ENCODE measurements at regions not wholly inside any gene's neighbourhood (a gene's known extent, or its start where the extent isn't known, plus 50 kb on each side); places are given as distances from the start of the nearest gene placed in this dataset.

DNA sequence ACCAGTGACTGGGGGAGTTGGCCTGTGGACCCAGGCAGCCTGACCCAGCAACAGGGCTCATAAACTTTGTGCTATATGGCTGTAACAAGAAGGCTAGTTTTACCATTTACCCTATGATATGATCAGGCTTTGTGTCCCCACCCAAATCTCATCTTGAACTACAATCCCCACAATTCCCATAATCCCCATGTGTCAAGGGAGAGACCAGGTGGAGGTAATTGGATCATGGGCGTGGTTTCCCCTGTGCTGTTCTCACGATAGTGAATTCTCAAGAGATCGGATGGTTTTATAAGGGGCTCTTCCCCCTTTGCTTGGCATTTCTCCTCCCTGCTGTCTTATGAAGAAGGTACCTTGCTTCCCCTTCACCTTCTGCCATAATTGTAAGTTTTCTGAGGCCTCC lies 111.2 kb upstream of the NLRP1 start:
- WGBS, 2 donors: 49 to 53% methylated on average over 3 of the region's 3 CpGs
- no peak overlapping the region for H3K4me3 ChIP-seq (ENCODE audit: low read depth, poor library complexity, severe bottlenecking)
- DNase-seq (ENCODE audit: low spot score in 2 of 2): no peak
- intact Hi-C loops (cut with DNase I; ENCODE audit: low total_unique reads): no loop called here
- TF ChIP-seq CTCF (IDR thresholded peaks at IDR 0.05) (no peak), POLR2A (IDR thresholded peaks at IDR 0.05) (no peak)

GRCh38 chr17:5698959-5699358 lies 114.7 kb upstream of the NLRP1 start:
- intact Hi-C loops (cut with DNase I; ENCODE audit: low total_unique reads): no loop called here
- TF ChIP-seq POLR2A (IDR thresholded peaks at IDR 0.05) (no peak), CTCF (IDR thresholded peaks at IDR 0.05) (no peak)
- H3K4me3 ChIP-seq (ENCODE audit: low read depth, poor library complexity, severe bottlenecking): no peak overlapping the region
- DNase-seq (ENCODE audit: low spot score in 2 of 2): no peak

- intact Hi-C loops (cut with DNase I; ENCODE audit: low total_unique reads): loop anchor here (10.0 kb wide), 1 partner anchor 115 kb away; the partner anchor contains the start of gene NLRP1
Observed at GRCh38 chr17:5699814-5700213, 115.5 kb upstream of the NLRP1 start.

DNA sequence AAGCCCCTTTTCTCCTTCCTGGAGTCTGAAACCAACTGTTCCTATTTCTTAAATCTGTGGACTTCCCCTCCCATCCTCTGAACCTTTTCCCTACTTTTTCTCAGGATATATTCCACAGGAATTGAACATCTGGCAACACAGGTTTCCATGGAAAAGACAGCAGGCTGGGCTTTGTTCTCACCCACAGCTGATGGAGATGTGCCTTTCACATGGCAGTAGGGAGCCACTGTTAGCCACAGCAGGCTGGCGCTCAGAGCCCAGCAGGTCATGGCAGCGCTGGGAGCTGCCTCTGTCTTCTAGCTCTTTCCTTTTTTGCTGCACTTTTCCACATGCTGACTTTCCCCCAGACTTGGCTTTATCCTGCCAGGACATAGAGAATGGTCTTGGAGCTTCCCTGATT lies 116.4 kb upstream of the NLRP1 start:
- WGBS, 2 donors: 36 to 49% methylated on average over 2 of the region's 2 CpGs
- no peak overlapping the region for H3K4me3 ChIP-seq (ENCODE audit: low read depth, poor library complexity, severe bottlenecking)
- intact Hi-C loops (cut with DNase I; ENCODE audit: low total_unique reads): loop anchor here (10.0 kb wide), 1 partner anchor 116 kb away; the partner anchor contains the start of gene NLRP1
- DNase-seq (ENCODE audit: low spot score in 2 of 2): no peak
- no peak for TF ChIP-seq POLR2A (IDR thresholded peaks at IDR 0.05)
- no peak for TF ChIP-seq CTCF (IDR thresholded peaks at IDR 0.05)

More at GRCh38 chr17:5699814-5700213, 115.5 kb upstream of the NLRP1 start:
- H3K4me3 ChIP-seq (ENCODE audit: low read depth, poor library complexity, severe bottlenecking): no peak overlapping the region
- whole genome bisulfite sequencing, 2 donors: 26 to 38% methylated on average over 7 of the region's 7 CpGs
- no peak for DNase-seq (ENCODE audit: low spot score in 2 of 2)
- TF ChIP-seq CTCF (IDR thresholded peaks at IDR 0.05): no peak
- no peak for TF ChIP-seq POLR2A (IDR thresholded peaks at IDR 0.05)

DNA sequence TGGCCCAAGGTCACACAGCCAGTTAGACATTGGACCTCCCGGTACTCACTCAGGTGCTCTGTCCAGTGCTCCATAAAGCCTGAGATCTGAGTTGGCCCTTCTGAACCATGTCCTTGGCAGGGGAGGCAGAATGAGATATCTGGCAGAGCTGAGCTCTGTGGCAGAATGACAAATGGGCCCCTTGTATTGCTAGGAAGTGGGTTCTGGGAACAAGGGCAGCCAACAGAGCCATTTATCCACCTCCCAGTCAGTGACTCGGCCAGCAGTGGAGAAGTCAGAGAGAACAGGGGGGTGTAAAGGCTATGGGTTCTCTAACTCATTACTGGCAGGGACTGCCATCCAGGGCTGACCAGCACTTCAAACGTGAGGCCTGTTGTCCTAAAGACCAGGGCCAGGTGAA lies 117.1 kb upstream of the NLRP1 start:
- no peak for TF ChIP-seq CTCF (IDR thresholded peaks at IDR 0.05)
- TF ChIP-seq POLR2A (IDR thresholded peaks at IDR 0.05): no peak
- peak in 1 of 2 donors; percentile 48 for DNase-seq (ENCODE audit: low spot score in 2 of 2)
- WGBS, 2 donors: 56 to 61% methylated on average over 3 of the region's 3 CpGs
- H3K4me3 ChIP-seq (ENCODE audit: low read depth, poor library complexity, severe bottlenecking): no peak overlapping the region
- intact Hi-C loops (cut with DNase I; ENCODE audit: low total_unique reads): loop anchor here (10.0 kb wide), 1 partner anchor 117 kb away; the partner anchor contains the start of gene NLRP1

DNA sequence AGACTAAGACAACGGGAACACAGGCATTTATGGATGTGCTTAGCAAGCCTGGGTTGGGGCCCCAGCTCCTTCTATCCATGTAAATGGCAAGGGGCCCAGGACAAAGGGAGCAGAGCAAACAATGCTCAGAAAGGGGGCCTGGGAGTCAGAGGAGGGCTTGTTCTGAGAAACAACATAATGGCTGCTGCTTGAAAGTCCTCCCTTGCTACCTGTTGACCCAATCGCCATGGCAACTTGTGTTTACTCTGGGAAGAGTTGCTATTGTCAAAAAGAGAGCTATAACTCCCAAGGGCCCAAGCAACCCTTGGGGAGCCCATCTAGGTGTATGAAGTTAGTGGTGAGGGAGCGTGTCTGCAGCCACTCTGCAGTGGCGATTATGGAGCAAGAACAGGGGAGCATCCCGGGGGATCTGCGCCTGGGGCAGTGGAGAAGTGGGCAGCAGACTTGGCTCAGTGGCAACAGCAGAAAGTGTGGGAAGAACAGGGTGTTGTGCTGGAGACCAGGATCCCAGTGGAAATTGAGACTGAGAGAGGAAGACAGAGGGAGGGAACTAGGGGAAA lies 118.7 kb upstream of the NLRP1 start:
- 81 to 86% methylated on average over 6 of the region's 6 CpGs for WGBS, 2 donors
- DNase-seq (ENCODE audit: low spot score in 2 of 2): peak in 1 of 2 donors; percentile 36
- TF ChIP-seq POLR2A (IDR thresholded peaks at IDR 0.05): no peak
- TF ChIP-seq CTCF (IDR thresholded peaks at IDR 0.05): no peak
- intact Hi-C loops (cut with DNase I; ENCODE audit: low total_unique reads): loop anchor here (10.0 kb wide), 1 partner anchor 118 kb away; the partner anchor contains the start of gene NLRP1
- H3K4me3 ChIP-seq (ENCODE audit: low read depth, poor library complexity, severe bottlenecking): no peak overlapping the region
